K562 (cell line): ENCODE measurements at regions not wholly inside any gene's neighbourhood (a gene's known extent, or its start where the extent isn't known, plus 50 kb on each side); places are given as distances from the start of the nearest gene placed in this dataset.

ENCODE experiments used
- FOXK1 ChIP-seq: sonication (generic); formaldehyde crosslinking; IDR thresholded peaks from 2 replicates; pipeline ENCODE4 v1.8.0; 2022; ENCODE audit warnings: missing genetic modification reagents, mild to moderate bottlenecking, borderline replicate concordance
- HDAC1 ChIP-seq, 2 experiments: fragments of 450-650 bp; IDR thresholded peaks; 2 replicates each; pipeline ENCODE4 v1.6.1; 2016 to 2017; ENCODE audit warnings: inconsistent platforms in 1 of 2, mild to moderate bottlenecking in 1 of 2, moderate library complexity in 1 of 2
- TF ChIP-seq, protein P1 (sequence below), 2 experiments: fragments of 450-650 bp in 1 of 2; sonication (generic) in 1 of 2; formaldehyde crosslinking in 1 of 2; IDR thresholded peaks; 2 replicates each; pipeline versions ENCODE4 v1.7.1 to v1.9.0; 2016 to 2022; ENCODE audit warnings: inconsistent platforms in 1 of 2, mild to moderate bottlenecking in 1 of 2, missing genetic modification reagents in 1 of 2

DNA sequence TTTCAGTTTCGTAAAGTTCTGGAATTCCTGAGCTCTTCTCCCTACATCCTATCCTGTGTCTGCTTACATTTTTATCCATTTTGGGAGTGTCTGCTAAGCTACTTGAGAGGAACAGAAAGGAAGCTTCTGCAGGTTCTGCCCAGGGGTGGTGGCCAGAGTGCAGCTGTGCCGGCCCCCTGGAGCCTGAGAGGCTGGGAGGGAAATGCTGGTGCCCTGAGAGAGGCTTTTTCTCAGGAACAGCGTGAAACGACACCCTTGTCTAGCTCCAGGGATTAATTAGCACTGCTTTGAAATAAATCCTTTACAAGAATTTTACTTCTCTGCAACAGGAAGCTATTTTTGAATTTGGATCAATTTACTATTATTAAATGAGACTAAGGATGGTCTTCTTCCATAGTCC lies 165.4 kb downstream of the SLC15A5 start (continued):
- TF ChIP-seq, protein P1, sequence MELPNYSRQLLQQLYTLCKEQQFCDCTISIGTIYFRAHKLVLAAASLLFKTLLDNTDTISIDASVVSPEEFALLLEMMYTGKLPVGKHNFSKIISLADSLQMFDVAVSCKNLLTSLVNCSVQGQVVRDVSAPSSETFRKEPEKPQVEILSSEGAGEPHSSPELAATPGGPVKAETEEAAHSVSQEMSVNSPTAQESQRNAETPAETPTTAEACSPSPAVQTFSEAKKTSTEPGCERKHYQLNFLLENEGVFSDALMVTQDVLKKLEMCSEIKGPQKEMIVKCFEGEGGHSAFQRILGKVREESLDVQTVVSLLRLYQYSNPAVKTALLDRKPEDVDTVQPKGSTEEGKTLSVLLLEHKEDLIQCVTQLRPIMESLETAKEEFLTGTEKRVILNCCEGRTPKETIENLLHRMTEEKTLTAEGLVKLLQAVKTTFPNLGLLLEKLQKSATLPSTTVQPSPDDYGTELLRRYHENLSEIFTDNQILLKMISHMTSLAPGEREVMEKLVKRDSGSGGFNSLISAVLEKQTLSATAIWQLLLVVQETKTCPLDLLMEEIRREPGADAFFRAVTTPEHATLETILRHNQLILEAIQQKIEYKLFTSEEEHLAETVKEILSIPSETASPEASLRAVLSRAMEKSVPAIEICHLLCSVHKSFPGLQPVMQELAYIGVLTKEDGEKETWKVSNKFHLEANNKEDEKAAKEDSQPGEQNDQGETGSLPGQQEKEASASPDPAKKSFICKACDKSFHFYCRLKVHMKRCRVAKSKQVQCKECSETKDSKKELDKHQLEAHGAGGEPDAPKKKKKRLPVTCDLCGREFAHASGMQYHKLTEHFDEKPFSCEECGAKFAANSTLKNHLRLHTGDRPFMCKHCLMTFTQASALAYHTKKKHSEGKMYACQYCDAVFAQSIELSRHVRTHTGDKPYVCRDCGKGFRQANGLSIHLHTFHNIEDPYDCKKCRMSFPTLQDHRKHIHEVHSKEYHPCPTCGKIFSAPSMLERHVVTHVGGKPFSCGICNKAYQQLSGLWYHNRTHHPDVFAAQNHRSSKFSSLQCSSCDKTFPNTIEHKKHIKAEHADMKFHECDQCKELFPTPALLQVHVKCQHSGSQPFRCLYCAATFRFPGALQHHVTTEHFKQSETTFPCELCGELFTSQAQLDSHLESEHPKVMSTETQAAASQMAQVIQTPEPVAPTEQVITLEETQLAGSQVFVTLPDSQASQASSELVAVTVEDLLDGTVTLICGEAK (IDR thresholded peaks at IDR 0.05): no peak
- TF ChIP-seq, protein P1 (CRISPR knock-in tag; IDR thresholded peaks at IDR 0.05): no peak
- TF ChIP-seq FOXK1 (CRISPR knock-in tag) (no peak), HDAC1 (IDR thresholded peaks at IDR 0.05) (no peak)
- TF ChIP-seq, all 486 proteins: peak for 0
